NB4 (cell line): ENCODE measurements at regions not wholly inside any gene's neighbourhood (a gene's known extent, or its start where the extent isn't known, plus 50 kb on each side); places are given as distances from the start of the nearest gene placed in this dataset.

ENCODE experiments used
- DNase-seq: peaks from one replicate; pipeline ENCODE4 v3.0.0; 2010; ENCODE audit warnings: low read depth
- H3K4me3 ChIP-seq: one replicate; pipeline ENCODE4 v1.5.1; 2011; ENCODE audit warnings: mild to moderate bottlenecking, low read depth, low read length, moderate library complexity
- CTCF ChIP-seq: IDR thresholded peaks from one replicate; pipeline ENCODE4 v1.5.1; 2012; ENCODE audit warnings: low read depth, low read length
- MAX ChIP-seq: IDR thresholded peaks from 2 replicates; pipeline ENCODE4 v1.6.1; 2011; ENCODE audit warnings: low read depth, low read length
- MYC ChIP-seq: IDR thresholded peaks from 2 replicates; pipeline ENCODE4 v1.6.1; 2011; ENCODE audit warnings: low read depth, low read length
- POLR2A ChIP-seq: IDR thresholded peaks from 2 replicates; pipeline ENCODE4 v1.6.1; 2011; ENCODE audit warnings: mild to moderate bottlenecking; ENCODE audit not compliant: insufficient read length; ENCODE audit errors: extremely low read depth

GRCh38 chr21:15119486-15119885 is 54.7 kb upstream of the NRIP1 start:
- TF ChIP-seq CTCF, result no peak
- TF ChIP-seq MYC, result no peak
- no peak for TF ChIP-seq MAX
- no peak for TF ChIP-seq POLR2A
- no peak overlapping the region for H3K4me3 ChIP-seq
- no peak for DNase-seq

- TF ChIP-seq MYC (no peak), CTCF (no peak), POLR2A (no peak), MAX (no peak)
- no peak for DNase-seq
- H3K4me3 ChIP-seq, result no peak overlapping the region
Measured at GRCh38 chr21:15121097-15121654, 56.4 kb upstream of the NRIP1 start.

- H3K4me3 ChIP-seq, result no peak overlapping the region
- TF ChIP-seq POLR2A (no peak), MYC (no peak)
- no peak for DNase-seq
Measured at GRCh38 chr21:15121655-15122120, 56.9 kb upstream of the NRIP1 start.

GRCh38 chr21:15122241-15122640 is 57.4 kb upstream of the NRIP1 start:
- H3K4me3 ChIP-seq, result no peak overlapping the region
- DNase-seq, result no peak

GRCh38 chr21:15124731-15125130 is 59.9 kb upstream of the NRIP1 start:
- H3K4me3 ChIP-seq, result no peak overlapping the region
- no peak for DNase-seq
- TF ChIP-seq MAX (no peak), POLR2A (no peak), CTCF (no peak), MYC (no peak)

More at GRCh38 chr21:15122241-15122640, 57.4 kb upstream of the NRIP1 start:
- no peak for TF ChIP-seq CTCF
- no peak for TF ChIP-seq MYC
- no peak for TF ChIP-seq POLR2A
- no peak for TF ChIP-seq MAX

- H3K4me3 ChIP-seq, result no peak overlapping the region
- DNase-seq, result no peak
- TF ChIP-seq MYC (no peak), MAX (no peak), CTCF (no peak)
Measured at GRCh38 chr21:15126948-15127347, 62.1 kb upstream of the NRIP1 start.
